ENCODE measurements at regions not wholly inside any gene's neighbourhood (a gene's known extent, or its start where the extent isn't known, plus 50 kb on each side); places are given as distances from the start of the nearest gene placed in this dataset.

DNA sequence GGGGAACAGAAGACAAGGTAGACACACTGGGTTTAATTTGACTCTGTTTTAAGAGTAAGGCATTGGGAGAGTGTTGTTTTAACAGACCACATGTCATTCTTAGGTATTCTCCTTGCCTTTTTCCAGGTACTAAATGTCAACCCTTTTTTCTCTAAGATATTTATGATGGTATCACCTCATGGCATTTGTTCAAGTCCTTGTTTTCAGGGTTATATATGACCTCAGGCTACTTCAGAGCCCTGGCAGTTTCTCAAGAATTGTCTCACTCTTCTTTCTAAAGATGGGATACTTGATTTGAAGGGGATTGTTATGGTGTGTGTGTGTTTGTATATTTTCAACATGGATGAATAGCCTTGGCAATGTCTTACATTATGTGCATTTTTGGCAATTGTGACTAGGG is 131.1 kb upstream of the ACTBL2 start:
- no peak for DNase-seq
- no peak overlapping the region for H3K4me3 ChIP-seq
- no peaks in the 10 kb centered on the region for H3K36me3 ChIP-seq (replicated peaks in 1 of 2; ENCODE audit: insufficient read depth in 1 of 2, low read depth in 2 of 2)
- no peak overlapping the region for H3K27ac ChIP-seq
- no peaks in the 10 kb centered on the region for H3K27me3 ChIP-seq
- intact Hi-C loops (cut with DNase I): no loop called here
- no peaks in the 10 kb centered on the region for H3K4me1 ChIP-seq
- ATAC-seq: no peak
- no peaks in the 10 kb centered on the region for H3K9me3 ChIP-seq
- TF ChIP-seq CTCF (IDR thresholded peaks at IDR 0.05) (no peak), POLR2A (IDR thresholded peaks at IDR 0.05) (no peak)

GRCh38 chr5:57611177-57611576 is 128.6 kb upstream of the ACTBL2 start:
- H3K4me1 ChIP-seq: no peaks in the 10 kb centered on the region
- TF ChIP-seq POLR2A (IDR thresholded peaks at IDR 0.05) (no peak), CTCF (IDR thresholded peaks at IDR 0.05) (no peak)
- H3K9me3 ChIP-seq: no peaks in the 10 kb centered on the region
- ATAC-seq (no peak), DNase-seq (no peak)
- H3K4me3 ChIP-seq: no peak overlapping the region
- H3K27ac ChIP-seq: no peak overlapping the region
- H3K27me3 ChIP-seq: no peaks in the 10 kb centered on the region
- intact Hi-C loops (cut with DNase I): no loop called here
- no peaks in the 10 kb centered on the region for H3K36me3 ChIP-seq (replicated peaks in 1 of 2; ENCODE audit: insufficient read depth in 1 of 2, low read depth in 2 of 2)
- 19 to 57% methylated on average over 2 of the region's 2 CpGs for WGBS, 2 donors

DNA sequence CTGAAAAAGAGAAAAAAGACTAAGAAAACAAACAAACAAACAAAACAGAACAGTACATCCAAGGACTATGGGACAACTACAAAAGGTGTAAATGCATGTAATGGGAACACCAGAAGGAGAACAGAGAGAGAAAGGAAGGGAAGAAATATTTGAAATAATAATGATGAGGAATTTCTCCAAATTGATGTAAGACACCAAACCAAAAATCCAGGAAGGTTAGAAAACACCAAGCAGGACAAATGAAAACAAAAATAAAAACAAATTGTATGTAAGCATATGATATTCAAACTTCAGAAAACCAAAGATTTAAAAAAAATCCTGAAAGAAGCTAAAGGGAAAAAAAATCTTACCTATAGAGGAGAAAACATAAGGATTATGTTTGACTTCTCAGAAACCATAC is 125.9 kb upstream of the ACTBL2 start:
- intact Hi-C loops (cut with DNase I): no loop called here
- DNase-seq: no peak
- no peaks in the 10 kb centered on the region for H3K36me3 ChIP-seq (replicated peaks in 1 of 2; ENCODE audit: insufficient read depth in 1 of 2, low read depth in 2 of 2)

GRCh38 chr5:57601996-57602395 is 119.4 kb upstream of the ACTBL2 start:
- no peak for TF ChIP-seq POLR2A (IDR thresholded peaks at IDR 0.05)
- no peaks in the 10 kb centered on the region for H3K36me3 ChIP-seq (replicated peaks in 1 of 2; ENCODE audit: insufficient read depth in 1 of 2, low read depth in 2 of 2)
- DNase-seq: no peak
- H3K27ac ChIP-seq: no peak overlapping the region
- no peak overlapping the region for H3K4me3 ChIP-seq
- WGBS, 2 donors: 76 to 85% methylated on average over 4 of the region's 4 CpGs
- no peaks in the 10 kb centered on the region for H3K4me1 ChIP-seq
- no peaks in the 10 kb centered on the region for H3K27me3 ChIP-seq
- intact Hi-C loops (cut with DNase I): no loop called here
- ATAC-seq: no peak
- no peaks in the 10 kb centered on the region for H3K9me3 ChIP-seq

More for the DNA sequence above, 125.9 kb upstream of the ACTBL2 start:
- ATAC-seq: no peak
- Histone ChIP-seq H3K27me3 (no peaks in the 10 kb centered on the region), H3K27ac (no peak overlapping the region), H3K4me1 (no peaks in the 10 kb centered on the region), H3K4me3 (no peak overlapping the region), H3K9me3 (no peaks in the 10 kb centered on the region)
- TF ChIP-seq POLR2A (IDR thresholded peaks at IDR 0.05) (no peak), CTCF (IDR thresholded peaks at IDR 0.05) (no peak)

DNA sequence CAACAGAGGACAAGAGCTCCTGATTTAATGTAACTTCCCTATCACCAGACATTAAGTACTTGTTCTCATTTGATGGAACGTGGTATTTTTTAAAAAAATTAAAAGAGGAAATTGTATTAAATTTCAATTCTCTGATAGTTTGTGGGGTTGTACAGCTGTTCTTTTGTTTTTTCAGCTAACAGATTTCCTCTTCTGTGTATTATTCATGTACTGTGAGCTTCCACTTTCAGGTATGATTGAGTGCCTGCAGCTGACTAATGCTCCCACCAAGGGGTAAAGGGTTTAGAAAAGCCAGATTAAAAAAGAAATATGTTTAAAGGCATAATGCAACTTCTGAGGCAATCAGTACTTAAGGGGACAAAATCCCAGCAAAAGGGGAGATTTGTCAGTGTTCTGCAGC is 117.7 kb upstream of the ACTBL2 start:
- no peak overlapping the region for H3K4me3 ChIP-seq
- H3K36me3 ChIP-seq (replicated peaks in 1 of 2; ENCODE audit: insufficient read depth in 1 of 2, low read depth in 2 of 2): no peaks in the 10 kb centered on the region
- 46 to 70% methylated on average over 1 of the region's 1 CpG for WGBS, 2 donors
- H3K27me3 ChIP-seq: no peaks in the 10 kb centered on the region
- H3K9me3 ChIP-seq: no peaks in the 10 kb centered on the region
- no peak for TF ChIP-seq CTCF (IDR thresholded peaks at IDR 0.05)
- no peak for TF ChIP-seq POLR2A (IDR thresholded peaks at IDR 0.05)
- intact Hi-C loops (cut with DNase I): no loop called here
- no peak overlapping the region for H3K27ac ChIP-seq
- ATAC-seq (no peak), DNase-seq (no peak)
- no peaks in the 10 kb centered on the region for H3K4me1 ChIP-seq
